GM19025 (cell line): ENCODE measurements at regions not wholly inside any gene's neighbourhood (a gene's known extent, or its start where the extent isn't known, plus 50 kb on each side); places are given as distances from the start of the nearest gene placed in this dataset.

ENCODE experiments used
- ATAC-seq: cut with Tn5 transposase; IDR thresholded peaks from one replicate; pipeline ENCODE4 v1.9.1; 2021; ENCODE audit warnings: mild to moderate bottlenecking, low read depth, moderate library complexity; ENCODE audit not compliant: unreplicated experiment

DNA sequence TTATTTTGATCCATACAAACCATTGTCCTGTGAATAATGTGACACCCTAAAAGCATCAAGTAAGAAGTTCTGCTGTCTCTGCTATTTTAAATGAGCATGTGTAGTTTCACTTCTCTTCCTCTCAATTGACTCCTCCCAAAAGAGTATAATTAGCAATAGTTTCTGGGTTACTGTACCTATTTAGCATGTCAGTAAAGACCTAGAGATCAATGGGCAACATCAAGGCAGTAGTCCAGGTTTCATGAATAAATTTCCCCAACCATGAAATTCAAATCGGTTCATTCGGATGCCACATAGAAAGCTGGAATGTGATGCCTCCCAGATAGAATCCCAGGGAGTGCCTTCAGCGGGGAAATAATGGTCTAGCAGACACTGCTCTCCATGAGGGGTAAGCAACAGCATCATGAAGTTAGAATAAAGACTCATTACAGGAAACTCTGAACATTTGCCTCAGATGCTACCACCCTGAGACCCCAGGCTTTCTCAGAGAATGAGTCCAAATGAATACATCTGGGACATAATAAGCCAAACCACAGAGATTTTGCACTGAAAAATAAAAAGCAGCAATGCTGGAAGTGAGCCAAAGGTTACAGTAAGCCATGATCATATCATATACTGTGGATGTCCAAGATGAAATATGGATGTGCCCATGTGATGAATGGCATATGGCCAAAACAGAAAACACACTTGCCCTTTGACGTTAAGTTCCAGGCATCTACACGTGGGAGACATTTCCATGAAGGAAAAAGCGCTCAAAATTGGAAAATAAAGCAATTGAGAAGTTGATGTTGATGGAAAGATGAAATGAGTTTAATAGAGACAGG lies 1107.0 kb upstream of the SEMA6A start:
- ATAC-seq = no peak

DNA sequence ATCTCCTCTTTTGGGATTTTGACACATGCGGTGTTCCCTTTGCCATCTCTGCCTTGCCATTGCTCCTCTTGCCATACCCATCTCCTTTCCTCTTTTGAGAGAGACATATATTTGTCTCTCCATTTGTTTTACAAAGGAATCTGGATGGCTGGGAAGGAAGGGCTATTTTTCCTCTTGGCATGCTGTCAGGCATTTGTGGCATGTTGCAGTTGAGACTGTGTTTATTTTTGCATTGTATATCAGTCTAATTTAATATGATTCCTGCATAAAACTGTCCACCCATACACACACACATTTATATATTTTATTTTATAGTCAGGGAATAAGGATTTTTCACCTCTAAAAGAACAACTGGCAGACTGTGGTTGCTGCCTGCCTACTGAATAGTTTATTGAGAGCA lies 1105.8 kb upstream of the SEMA6A start:
- no peak for ATAC-seq

DNA sequence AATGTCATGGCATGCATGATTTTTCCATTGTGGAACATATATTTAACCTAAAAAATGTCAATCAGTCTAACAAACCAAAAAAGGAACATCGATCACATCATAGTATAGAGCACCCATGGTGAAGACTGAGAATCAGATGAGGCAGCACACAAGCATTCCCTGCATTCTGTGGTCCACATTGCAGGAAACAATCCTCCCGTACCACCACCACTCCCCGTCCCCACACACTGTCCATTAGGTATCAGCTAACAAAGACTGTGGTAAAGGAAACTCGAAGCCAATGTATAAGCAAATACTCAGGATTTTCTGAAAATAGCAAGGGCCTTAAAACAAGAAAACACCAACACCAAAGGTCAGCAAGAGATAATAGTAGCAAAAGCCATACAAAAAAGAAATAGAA lies 1104.4 kb upstream of the SEMA6A start:
- no peak for ATAC-seq

DNA sequence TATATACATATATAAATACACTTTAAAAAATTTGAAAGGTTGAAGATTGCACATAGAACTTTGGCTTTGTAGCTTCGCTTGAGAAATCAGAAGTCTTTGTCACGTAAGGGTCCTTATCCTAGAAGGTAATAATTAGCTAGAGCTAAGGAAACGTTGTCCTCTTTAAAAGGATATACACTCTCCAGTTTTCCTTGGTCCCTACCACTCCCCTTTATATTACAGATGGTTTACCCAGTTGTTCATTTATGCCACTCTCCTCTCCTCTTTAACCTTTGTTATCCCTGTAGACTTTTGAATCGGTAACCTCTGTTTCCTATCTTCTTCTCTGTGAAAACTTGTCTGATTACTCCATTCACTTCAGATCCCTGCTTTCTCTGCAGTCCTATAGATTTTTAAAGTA lies 1101.0 kb upstream of the SEMA6A start:
- no peak for ATAC-seq

DNA sequence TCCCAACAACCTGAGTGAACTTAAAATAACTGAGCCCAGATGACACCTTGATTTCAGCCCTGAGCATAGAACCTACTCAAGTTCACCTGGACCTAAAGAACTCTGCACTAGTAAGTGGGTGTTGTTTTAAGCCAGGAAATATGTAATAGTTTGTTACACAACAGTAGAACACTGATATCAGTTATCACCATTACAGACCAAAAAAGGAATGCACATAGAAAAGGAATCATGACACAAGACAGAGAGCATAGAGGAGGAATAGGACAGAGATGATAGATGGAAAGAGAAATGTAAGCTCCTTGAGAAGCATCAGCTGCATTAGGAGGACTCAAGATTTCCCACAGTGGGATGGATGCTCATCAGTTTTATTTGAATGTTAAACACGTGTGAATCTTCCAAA lies 1096.9 kb upstream of the SEMA6A start:
- no peak for ATAC-seq

DNA sequence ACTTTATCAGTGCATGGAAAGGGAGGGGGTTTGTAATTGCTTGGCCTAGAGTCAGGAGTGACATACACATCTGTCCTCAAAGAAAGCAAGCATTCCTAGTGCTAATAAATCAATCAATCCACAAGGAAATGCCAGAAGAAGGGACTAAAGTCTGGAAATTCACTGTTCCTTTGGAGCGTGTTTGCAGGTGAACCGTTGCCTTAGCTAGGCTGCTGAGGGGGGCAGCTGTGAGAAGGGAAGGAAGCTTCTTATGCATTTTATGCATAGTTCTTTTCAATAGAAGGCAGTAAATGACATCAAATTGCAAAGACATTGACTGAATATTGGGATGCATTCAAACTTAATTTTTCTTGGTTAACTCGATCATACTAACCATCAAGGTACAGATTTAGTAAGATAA lies 1092.5 kb upstream of the SEMA6A start:
- ATAC-seq = no peak

DNA sequence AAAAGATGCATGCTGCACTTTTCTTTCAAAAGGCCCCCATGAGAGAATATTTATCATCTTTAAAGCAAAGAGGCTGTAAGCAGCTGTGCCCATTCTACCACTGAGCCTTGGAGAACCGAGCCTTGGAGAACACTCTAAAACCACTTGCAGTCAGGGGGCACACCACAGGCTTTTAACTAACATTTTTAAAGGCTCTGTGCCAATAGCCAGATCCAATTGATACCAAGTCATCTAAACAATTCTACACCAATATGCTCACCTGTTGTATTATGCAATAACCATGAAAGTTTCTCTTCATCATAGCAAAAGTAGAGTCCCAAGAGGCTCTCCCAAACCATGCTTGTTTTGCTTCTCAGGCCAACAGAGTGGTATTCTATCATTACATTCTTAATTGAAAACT lies 1090.5 kb upstream of the SEMA6A start:
- no peak for ATAC-seq

DNA sequence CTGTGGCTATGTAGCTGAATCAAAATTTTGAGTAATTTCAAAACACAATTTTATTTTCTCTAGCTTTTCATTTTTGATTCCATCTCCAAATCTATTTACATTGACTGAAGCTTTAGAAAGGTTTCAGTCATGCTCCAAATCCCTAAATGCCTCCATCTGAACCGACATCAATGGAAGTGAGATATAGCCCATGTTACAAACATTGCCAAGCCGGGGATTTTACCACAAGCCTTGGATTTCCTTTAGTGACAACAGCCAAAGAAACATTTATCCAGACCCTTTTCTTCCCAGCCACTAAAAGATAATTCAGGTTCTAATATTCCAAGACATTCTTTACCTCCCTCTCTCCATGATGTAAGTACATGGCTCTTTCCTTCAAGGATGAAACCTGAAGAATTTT lies 1087.7 kb upstream of the SEMA6A start:
- no peak for ATAC-seq

DNA sequence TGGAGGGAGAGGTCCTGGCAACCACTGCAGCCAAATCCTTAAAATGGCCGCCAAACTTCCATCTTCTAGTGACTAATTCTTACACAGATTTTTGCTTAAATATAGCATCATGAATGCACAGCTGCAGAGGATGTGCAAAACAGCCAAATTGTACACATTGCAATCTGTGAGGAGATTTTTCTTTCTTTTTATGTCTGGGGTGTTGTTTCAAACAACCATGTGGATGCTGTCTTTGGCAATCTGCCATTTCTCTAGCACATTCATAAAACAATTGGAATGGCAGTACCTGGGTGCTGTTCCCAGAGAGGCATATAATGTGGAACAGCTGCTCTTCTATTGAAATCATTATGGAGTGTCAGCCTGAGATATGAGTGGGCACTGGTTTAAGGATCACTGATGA lies 1082.9 kb upstream of the SEMA6A start:
- ATAC-seq = no peak

DNA sequence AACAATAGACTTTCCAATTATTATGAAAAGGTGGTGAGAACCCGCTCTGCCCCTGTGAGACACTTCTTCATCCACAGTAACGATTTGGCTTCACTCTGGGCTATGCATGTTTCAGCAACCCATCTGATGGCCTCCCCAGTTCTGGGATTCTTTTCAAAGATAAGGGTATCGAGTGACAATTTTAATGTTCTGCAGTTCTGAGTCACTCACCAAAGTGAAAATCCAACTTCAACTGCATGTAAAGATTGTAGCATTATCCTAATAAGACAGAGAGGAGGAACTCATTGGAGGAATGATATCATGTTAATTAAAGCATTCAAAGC lies 1078.3 kb upstream of the SEMA6A start:
- ATAC-seq = no peak

DNA sequence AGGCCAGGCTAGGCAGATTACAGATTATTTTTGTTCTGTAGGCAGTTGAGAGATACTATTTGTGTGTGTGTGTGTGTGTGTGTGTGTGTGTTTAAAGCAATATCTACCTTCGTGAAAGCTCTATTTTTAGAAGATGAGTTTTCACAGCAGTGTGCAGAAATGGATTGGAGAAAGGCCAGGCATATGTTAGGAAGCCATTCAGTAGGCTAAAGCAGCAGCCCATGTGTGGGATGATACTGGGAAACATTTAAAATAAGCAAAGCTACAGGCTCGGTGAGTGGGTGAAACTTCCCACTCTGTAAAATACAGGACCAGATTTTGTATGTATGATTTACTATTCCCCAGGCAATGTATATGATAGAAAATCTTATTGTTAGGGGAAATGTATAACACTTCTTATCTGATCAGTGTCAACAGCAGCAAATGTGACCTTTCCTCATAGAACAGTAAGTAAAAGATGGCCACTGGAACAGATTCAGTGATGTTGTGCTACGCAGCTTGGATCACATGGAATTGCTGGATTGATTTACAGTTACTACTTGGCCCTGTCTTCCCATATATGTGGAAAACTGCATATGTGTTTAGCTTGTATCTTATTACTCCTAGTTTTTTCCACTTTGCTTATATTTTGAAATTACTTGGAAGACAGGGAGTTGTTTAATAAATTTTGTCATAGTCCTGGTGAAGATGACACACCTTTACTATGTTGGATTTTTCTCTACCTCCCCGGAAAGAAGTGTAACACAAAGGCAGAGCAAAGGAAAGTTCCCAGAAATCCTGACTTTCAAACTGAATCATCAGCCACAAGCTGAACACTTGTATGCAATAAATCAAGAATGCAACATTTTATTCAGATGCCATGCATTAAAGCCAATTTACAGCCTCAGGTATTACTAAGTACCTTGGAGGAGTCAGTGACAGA lies 1077.7 kb upstream of the SEMA6A start:
- ATAC-seq = no peak

DNA sequence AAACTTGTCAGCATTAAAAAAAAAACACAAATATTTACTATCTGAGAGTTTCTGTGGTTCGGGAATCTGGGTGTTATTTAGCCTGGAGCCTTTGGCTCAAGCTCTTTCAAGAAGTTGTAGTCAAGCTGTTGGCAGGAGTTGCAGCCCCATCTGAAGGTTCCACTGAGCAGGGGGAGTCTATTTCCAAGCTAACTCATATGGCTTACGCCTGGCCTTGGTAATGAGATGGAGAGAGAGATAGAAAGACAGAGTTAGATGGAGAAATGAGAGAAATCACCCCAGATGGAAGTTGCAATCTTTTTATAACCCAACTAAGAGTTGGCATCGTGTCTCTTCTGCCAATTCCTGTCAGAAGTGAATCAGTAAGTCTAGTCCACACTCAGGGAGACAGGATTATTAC lies 1075.2 kb upstream of the SEMA6A start:
- ATAC-seq = no peak

DNA sequence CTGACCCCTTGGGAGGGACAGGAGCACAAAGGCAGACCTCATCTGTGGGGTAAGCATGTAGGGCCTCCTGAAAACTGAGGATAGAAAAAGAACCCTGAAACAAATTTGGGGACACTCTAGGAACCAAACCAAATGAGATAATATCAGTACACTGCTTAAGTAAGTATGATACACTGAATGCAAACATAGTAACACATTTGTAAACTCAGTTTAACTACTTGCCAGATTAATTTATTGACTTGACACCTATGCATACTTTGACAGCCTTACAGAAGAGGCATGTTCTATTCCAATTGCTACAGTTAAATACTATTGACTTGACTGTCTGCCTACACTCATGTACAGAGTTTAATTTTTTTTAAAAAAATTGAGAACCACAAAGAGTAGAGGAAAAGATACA lies 1070.8 kb upstream of the SEMA6A start:
- no peak for ATAC-seq

DNA sequence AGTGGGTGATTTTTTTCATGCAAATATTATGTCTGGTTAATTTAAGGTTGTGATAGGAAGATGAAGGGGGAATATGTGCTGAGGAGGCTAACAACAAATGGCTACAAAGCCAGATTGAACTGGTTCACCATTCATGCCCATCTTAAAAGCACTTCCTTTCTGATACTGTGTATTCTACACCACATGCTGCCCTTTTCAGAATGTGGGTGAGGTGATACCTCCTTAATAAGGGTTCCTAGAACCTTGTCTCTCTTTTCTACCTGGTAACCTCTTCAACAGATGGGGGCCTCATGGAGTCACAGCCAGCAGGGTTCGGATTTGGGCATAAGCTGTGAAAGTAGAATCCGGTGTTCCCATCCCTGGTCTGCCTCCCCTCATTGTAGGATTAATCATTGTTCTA lies 1064.0 kb upstream of the SEMA6A start:
- ATAC-seq = no peak

DNA sequence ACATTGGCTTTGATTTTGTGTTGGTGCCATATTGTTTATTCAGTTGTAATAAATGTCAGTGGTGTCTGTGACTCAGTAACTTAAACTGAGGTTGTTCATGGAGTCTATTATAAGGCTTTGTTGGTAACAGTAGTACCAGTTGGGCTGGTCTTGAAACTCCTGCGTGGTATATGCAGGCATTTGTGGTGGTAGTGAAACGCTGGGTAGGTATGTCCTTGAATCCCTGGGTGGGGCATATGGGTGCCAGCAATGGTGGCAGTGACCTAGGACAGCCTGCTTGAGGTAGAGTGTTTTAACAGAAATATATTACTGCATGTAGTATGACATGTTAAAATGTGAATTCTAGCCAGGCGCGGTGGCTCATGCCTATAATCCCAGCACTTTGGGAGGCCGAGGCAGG lies 1058.5 kb upstream of the SEMA6A start:
- no peak for ATAC-seq

DNA sequence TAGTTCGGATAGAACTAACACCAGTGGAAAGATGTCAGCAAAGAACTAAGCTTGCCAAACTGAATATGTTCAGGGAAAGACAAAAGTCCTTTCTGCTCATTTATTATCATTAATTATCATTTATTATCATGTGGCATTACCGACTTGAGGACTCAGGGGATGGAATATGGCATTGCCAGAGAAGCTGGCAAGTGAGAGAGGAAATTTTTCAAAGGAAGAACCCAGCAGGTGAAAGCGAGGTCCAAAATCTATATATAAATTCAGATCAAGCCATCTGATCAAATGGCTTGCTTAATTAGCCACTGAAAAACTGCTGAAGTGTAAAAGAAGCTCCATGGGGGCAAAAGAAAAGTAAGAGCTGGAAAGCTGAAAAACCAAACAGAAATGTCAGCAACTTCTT lies 1049.6 kb upstream of the SEMA6A start:
- no peak for ATAC-seq

DNA sequence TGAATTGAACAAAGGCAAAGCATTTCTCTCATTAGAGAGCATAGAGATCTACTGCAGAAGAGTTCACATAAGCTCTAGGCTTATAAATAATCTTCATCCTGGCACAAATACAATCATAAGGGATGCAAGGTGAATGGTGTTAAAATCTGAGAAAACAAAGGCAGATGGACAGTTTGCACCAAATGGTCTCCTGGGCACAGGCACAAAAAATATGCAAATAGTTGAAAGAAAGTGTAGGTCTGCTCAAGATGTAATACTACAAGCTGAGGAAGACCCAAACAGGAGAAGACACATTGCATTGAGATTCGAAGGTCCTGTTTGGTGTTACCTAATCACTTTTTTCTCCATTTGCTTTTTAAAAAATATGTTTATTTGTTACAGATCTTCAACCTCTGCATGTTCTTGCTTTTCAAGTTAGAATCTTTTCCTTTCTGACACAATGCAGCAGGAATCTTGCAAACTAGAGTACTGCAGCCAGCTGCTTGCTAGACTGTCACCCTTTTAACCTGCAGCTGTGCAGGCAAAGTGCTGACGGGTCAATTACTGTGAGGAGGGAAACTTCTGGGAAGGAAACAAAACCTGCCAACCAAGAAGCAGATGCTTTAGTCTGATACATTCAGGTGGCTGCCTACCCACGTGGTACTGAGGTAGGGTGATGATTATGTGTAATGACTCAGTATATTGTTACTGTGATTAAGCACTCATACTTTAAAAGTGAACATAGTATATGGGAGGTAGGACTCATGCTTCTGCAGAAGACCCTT lies 1048.6 kb upstream of the SEMA6A start:
- no peak for ATAC-seq

DNA sequence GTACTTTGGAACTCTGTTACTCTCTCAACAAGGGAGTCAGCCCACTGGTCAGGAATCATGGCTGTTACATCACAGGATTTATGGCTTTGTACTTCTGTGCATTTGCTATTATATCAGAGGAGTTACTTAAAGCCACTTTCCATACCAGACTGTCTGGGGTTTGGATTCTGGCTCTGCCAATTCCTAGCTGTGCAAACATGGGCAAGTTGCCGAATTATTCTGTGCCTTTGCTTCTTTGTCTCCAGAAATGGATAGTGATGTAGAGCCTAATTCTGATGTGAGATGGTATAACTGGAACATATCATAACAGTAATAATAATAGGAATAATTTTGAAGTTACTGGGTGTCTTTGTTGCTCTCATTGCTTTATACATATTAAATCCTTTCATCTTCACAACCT lies 1047.3 kb upstream of the SEMA6A start:
- ATAC-seq = no peak

DNA sequence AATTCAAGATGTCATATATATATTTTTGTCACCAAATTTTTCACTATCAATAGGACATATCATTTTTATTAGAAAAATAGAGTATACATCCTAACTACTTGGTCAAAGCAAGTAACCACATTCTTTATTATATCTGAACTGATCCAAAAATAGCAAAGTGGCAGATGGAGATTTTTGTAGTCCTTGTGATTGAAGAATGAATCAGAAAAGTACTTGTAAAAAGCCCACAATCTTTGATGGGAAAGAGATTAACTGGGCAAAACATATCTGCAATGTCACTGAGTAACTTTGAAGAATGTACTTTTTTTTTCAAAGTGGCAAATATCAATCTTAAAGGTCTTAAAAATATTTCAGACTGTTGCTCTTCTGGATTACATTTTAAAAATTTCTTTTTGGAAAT lies 1040.6 kb upstream of the SEMA6A start:
- ATAC-seq = no peak

DNA sequence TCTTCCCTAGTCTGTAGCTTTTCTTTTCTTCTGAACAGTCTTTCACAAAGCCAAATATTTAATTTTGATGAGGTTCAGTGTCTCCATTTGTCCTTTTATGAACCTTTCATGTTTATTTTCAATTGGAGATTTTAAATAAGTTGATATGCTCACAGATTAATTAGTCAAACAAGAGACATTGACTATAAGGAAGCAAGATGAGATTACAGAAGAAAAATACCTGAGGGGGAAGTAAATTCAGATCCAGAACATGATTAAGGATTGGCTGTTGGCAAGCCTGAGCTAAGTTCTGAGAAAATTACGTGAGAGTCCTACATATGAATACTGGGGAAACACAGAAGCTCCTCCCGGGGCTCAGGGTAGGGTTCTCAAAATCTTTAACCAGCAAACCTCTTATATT lies 1039.8 kb upstream of the SEMA6A start:
- no peak for ATAC-seq

DNA sequence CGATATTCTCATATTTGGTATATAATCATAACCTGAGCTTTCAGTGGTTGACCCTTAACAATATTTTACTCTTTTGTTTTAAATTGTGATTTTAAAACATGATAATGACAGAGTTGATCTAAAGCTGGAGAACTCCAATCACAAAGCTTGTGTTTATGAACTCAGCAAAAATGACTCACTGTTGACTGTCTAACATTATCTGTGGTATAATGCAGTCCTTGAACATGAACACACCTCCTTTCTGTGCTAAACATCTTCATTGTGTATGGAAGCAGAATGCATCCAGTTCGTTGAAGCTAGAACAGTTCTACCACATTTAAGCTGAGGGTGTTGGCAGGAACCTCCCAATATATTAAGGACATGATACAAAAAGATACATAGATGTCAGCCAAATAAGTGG lies 1030.2 kb upstream of the SEMA6A start:
- ATAC-seq = no peak
